ENCODE measurements at regions not wholly inside any gene's neighbourhood (a gene's known extent, or its start where the extent isn't known, plus 50 kb on each side); places are given as distances from the start of the nearest gene placed in this dataset.

DNA sequence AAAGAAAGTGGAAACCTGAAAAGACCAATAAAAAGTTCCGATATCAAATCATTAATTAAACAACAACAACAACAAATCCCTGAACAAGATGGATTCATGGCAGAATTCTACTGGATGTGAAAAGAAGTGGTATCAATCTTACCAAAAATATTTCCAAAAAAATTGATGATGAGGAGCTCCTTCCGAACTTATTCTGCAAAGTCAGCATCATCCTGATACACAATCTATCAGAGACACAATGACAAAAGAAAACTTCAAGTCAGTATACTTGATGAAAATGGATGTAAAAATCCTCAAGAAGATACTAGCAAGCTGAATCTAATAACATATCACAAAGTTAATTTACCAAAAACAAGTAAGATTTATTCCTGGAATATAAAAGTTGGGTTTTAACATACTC, 881.8 kb downstream of the SI start:
- no TSS peak for BruUV-seq (replicated peaks)
- POLR2A ChIA-PET: no interaction called here

More for the DNA sequence above, 881.8 kb downstream of the SI start:
- Histone ChIP-seq H3K79me2 (ENCODE audit: control insufficient read depth, insufficient read depth, low read length) (no peaks in the 10 kb centered on the region), H3K4me2 (ENCODE audit: insufficient read depth, low read length) (no peak overlapping the region), H3K27me3 (ENCODE audit: control insufficient read depth in 2 of 2, insufficient read depth in 2 of 2, low read length in 2 of 2) (no peaks in the 10 kb centered on the region), H3K9me1 (replicated peaks; ENCODE audit: control insufficient read depth, extremely low read depth, insufficient read depth, low read length) (no peaks in the 10 kb centered on the region), H3K9ac (replicated peaks; ENCODE audit: extremely low read depth, insufficient read depth, low read length) (no peak overlapping the region), H3K27ac (ENCODE audit: insufficient read depth, low read depth, low read length) (no peak overlapping the region), H2AFZ (ENCODE audit: low read depth, low read length) (no peak overlapping the region), H3K9me3 (replicated peaks; ENCODE audit: control insufficient read depth, insufficient read depth, low read length) (peaks cover 2% of the 10 kb centered on the region), H3K4me1 (ENCODE audit: control insufficient read depth, extremely low read depth, insufficient read depth, low read length) (no peaks in the 10 kb centered on the region), H4K20me1 (replicated peaks; ENCODE audit: control insufficient read depth, extremely low read depth, insufficient read depth, low read length) (no peaks in the 10 kb centered on the region), H3K4me3 (replicated peaks in 1 of 3; ENCODE audit: insufficient read depth in 1 of 3, low read depth in 1 of 3, low read length in 3 of 3) (no peak overlapping the region), H3K36me3 (ENCODE audit: control insufficient read depth in 2 of 2, extremely low read depth in 1 of 2, insufficient read depth in 2 of 2, low read length in 2 of 2) (no peaks in the 10 kb centered on the region)
- no peak for FAIRE-seq
- intact Hi-C loops (cut with micrococcal nuclease): no loop called here
- TF ChIP-seq JUN (IDR thresholded peaks at IDR 0.05; ENCODE audit: borderline replicate concordance, insufficient read depth, insufficient read length, low read depth) (no peak), EZH2 (IDR thresholded peaks at IDR 0.05; ENCODE audit: borderline replicate concordance, low read depth, low read length, severe bottlenecking) (no peak), POLR2A (IDR thresholded peaks at IDR 0.05; ENCODE audit: low read depth, low read length) (no peak), POLR2AphosphoS5 (IDR thresholded peaks at IDR 0.05; ENCODE audit: insufficient read depth, low read depth, low read length) (no peak), FOS (IDR thresholded peaks at IDR 0.05; ENCODE audit: borderline replicate concordance, insufficient read depth, low read length) (no peak), GATA2 (IDR thresholded peaks at IDR 0.05; ENCODE audit: insufficient read depth, insufficient read length, low read depth, low read length) (no peak), MYC (IDR thresholded peaks at IDR 0.05; ENCODE audit: low read depth, low read length) (no peak)
- TF ChIP-seq, protein P1, sequence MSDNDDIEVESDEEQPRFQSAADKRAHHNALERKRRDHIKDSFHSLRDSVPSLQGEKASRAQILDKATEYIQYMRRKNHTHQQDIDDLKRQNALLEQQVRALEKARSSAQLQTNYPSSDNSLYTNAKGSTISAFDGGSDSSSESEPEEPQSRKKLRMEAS (IDR thresholded peaks at IDR 0.05; ENCODE audit: insufficient read depth, insufficient read length): no peak
- TF ChIP-seq, protein P2, sequence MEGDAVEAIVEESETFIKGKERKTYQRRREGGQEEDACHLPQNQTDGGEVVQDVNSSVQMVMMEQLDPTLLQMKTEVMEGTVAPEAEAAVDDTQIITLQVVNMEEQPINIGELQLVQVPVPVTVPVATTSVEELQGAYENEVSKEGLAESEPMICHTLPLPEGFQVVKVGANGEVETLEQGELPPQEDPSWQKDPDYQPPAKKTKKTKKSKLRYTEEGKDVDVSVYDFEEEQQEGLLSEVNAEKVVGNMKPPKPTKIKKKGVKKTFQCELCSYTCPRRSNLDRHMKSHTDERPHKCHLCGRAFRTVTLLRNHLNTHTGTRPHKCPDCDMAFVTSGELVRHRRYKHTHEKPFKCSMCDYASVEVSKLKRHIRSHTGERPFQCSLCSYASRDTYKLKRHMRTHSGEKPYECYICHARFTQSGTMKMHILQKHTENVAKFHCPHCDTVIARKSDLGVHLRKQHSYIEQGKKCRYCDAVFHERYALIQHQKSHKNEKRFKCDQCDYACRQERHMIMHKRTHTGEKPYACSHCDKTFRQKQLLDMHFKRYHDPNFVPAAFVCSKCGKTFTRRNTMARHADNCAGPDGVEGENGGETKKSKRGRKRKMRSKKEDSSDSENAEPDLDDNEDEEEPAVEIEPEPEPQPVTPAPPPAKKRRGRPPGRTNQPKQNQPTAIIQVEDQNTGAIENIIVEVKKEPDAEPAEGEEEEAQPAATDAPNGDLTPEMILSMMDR (IDR thresholded peaks at IDR 0.05; ENCODE audit: extremely low read depth in 1 of 2, insufficient read depth in 1 of 2, low read depth in 1 of 2, low read length in 2 of 2): no peak
- dilution Hi-C loops (cut with MboI; ENCODE audit: extremely low pct_ligation_motif_present, low sequenced_read_pairs): no loop called here
- no peak for DNase-seq (ENCODE audit: low read depth, low spot score)
- CTCF ChIA-PET: no interaction called here

Measured in endothelial cell of umbilical vein (primary cell).